GM21737 (cell line): ENCODE measurements at regions not wholly inside any gene's neighbourhood (a gene's known extent, or its start where the extent isn't known, plus 50 kb on each side); places are given as distances from the start of the nearest gene placed in this dataset.

Experiments used
- ATAC-seq: cut with Tn5 transposase; IDR thresholded peaks from one replicate; pipeline ENCODE4 v1.9.1; 2021; ENCODE audit warnings: mild to moderate bottlenecking, moderate library complexity; ENCODE audit not compliant: unreplicated experiment

DNA sequence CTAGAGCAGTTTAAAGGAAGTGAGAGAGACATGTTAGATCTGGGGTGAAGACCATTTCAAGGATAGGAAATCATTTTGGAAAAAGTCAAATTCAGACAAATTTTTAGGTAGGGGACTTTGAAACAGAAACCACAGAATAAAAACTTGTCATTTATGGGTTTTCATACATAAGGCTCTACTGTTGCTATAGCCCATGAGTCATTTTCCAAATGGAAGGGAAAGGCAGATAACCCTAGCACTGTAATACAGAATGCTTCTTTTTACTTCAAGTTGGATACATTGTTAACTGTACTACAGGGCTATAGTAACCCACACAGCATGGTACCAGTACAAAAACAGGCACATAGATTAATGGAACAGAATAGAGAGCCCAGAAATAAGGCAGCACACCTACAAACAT is 455.4 kb downstream of the EBF1 start:
- ATAC-seq: no peak

DNA sequence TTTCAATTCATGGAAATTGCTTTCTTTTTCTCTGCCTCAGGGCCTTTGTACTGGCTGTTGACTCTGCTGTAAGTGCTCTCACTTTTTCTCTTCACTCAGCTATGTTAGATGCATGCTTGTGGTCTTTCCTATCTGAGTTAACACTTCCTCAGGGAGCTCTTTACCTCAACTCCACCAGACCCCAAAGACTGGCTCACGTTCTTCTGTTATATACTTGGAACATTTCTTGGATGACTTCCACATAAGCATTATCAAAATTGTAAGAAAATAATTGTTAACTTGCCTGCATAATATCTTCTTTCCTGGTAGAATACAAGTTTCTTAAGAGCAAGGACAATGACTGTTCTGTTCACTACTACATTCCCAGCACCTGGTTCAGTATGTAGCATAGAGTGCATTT is 455.9 kb downstream of the EBF1 start:
- ATAC-seq: no peak

DNA sequence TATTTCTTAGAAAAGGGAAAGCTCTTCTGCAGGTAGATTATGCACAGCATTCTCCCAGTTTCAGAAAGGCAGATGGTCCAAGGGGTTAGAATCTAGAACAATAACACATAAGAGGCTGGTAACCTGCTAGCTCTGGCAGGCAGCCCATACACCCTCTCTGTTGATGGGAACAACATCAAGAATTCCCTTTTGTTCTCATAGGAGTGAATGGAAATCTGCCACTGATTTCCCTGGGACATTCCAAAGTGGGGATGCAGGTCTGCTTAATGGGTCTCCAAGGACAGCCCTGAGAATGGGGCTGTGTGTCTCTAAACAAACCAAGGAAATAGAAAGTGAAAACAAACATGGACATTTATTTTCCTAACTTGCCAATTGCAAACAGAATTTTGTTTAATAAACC is 456.8 kb downstream of the EBF1 start:
- no peak for ATAC-seq

DNA sequence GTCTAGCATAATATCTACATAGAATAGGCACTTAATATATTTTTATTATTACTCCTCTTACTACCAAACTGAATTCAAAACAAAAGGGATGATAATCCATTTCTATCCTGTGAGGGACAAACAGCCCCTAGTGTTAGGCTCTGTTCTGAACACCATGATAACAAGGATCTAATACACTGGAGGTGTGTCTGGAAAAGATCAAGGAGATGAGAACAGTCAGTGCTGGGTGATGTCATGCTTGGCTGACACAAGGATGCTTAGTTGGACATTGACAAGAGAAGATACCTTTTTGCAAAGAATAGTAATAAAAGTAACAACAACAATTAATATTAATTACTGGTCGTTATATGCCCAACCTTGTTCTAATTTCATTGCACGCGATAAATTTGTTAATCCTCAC is 458.7 kb downstream of the EBF1 start:
- ATAC-seq: no peak

DNA sequence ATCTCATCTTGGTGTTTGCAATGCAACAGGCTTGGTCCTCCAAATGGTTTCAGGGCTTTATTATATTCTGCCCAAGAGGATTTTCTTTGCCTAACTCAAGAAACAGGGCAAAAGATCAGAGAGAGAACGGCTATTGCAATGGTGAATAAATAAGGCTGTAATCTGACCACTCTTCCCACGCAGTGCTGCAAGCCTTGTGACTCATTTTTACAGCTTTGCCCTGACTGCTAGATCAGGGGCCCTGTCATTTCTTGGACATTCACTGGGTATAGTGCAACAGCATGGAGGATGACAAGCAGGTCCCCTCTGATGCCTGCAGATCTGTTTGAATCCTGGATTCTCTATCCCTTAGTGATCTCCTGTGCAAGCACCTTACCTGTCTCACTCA is 459.1 kb downstream of the EBF1 start:
- ATAC-seq: no peak

DNA sequence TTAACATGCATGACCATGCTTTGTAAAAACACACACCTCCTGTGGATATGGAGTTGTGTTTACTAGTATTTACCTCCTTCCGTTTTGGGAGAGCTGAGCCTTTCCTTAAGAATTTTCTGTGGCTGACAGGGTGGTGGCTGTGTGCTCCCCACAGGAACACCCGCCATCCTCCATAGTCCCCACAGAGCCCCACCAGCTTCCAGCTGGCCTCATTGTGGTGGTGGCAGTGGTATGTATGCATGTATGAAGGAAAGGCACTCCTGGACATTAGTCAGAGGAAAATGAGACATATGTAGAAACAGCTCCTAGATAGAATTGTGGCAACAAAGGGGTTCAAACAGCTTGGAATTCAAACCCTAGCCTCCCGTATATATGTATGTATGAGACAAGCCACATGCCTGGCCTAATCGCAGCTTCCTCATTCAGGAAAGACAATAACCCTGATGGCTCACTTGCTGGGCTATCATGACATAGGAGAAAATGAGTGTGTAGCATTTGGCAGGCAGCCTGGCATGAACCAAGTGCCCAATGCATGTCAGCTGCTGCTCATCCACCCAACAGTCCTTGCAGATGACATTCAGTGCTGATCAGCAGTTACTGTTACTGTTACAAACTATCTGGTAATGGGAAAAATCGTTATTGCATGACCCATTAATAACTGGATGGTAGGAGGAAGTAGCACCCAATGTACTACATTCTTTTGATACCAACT is 459.7 kb downstream of the EBF1 start:
- ATAC-seq: no peak

DNA sequence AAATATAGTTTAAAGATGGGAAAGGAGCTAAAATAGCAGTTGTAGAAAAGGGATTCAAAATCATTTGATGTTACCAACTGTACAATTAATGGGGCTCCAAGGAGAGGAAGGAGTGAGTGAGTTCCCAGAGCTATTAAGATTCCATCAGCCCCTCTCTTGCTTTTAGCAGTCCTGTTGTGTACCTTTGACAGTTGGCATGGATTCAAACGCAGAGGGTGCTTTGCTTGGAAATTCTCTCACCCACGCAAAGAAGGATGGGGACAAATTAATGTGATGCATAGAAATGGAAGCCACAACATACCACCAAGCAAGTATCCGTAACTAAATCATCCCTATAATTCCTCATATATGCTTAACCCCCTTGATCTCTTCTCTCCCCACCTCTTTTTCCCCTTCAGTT is 461.3 kb downstream of the EBF1 start:
- ATAC-seq: no peak

DNA sequence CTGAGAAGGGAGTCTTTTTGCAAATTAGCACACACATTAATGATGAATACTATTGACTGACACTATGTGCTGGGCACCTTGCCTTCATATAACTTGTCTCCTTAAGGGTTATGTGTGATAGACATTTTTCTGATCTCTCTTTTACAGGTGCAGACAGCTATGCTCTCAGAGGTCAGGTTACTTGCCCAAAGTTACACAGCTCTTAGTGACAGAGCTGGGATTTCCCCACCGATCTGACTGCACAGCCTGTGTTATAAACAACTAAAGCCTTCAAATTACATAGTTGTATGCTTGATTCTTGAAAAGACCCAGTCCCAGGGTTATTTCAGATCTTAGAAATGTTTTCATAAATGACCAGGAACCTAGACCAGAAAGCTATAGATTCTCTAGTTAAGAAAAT is 462.7 kb downstream of the EBF1 start:
- ATAC-seq: no peak

DNA sequence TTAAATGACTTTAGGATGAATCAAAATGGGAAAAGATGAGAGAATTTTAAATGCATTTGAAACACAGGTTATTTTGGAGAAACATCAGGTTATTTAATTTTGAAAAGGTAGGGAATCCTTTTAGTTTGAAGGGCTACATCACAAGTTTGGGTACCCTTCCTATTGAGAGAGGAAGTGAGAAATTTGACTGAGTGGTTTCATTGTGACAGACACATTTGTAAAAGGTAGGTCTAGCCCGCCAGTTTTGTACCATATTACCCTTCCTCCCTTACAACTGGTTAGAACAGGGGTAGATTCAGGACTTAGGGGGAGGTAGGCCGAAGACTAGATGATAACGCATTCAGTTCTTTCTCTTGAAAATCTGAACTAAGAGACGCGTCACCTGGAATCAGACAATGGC is 464.2 kb downstream of the EBF1 start:
- ATAC-seq: no peak

DNA sequence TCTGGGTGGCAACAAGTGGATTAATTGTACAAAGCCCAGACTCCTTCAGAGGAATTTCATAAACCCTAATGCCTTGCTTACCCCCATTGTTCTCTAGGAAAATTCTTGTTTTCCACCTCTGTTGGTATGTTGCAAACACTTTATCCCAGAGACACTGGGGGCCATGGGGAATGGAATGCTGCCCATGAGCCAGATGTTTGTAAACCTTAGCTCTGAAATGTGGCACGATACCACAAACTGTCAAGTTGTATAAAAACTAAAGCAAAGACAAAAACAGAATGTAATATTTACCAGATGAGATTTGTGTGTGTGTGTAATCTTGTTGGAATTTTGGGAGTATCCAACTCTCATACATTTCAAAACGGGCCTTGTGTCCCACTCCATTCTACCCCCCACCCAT is 465.0 kb downstream of the EBF1 start:
- ATAC-seq: no peak

DNA sequence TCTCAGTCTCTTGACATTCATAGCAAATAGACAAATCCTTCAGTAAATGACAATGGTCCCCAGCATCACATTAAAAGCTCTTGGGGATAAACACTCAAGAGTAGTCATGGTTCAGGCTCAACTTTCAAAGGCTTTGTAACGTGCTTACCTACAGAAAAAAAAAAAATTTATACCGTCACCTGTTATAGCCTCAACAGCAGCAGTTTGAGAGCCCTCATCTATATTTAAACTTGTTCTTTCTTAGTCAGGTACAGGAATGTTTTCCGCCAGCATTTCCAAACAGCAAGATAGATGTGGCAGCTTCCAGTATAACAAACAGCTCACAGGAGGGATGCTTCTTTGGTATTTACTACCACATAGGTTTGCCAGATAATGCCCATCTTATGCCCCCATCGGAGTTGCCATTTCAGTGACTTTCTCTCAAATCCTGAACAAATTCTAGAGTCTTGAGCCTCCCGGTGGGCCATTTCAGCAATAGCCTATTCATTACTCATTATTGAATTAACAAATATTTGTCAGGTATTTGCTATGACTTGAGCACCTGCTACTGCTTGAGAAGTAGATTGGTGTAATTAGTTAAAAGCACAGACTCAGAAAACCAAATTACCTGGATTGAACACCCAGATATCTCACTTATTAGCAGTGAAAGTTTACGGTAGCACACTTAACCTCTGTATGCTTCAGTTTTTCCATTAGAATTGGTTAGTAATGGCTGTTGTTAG is 470.0 kb downstream of the EBF1 start:
- ATAC-seq: no peak

DNA sequence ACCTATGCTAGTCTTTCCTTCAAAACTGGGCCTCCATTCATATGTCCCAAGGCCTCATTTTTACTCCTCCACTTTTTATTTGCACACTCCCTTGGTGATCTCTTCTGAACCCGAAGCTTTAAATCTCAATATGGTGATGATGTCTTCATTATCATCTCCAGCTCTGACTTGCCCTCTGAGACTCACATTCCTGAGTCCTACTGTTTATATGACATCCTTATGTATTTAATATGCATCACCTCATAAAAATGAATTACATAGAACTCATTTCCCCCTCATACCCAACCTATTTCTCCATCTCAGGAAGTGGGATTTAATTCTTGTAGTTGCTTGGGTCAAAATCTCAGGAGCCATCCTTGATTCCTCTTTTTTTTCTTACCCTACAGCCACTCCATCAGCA is 473.0 kb downstream of the EBF1 start:
- no peak for ATAC-seq

DNA sequence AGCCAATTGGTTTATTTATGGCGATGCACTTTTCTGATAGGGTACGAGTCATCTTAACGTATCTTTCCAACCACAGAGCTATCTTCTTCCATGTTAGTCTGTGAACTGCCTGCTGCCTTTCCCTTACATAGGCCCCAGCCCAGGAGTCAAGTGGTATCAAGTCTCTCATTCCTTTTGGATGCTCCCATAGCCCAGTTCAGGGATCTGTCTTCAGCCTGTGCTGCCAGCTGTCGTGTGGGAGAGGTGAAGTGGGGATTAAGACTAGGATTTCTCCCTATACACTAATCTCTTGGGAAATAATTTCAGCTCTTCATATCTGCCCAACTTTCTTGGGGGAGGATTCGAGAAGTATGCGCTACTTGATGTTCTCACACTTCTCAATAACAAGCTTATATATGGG is 475.7 kb downstream of the EBF1 start:
- no peak for ATAC-seq

DNA sequence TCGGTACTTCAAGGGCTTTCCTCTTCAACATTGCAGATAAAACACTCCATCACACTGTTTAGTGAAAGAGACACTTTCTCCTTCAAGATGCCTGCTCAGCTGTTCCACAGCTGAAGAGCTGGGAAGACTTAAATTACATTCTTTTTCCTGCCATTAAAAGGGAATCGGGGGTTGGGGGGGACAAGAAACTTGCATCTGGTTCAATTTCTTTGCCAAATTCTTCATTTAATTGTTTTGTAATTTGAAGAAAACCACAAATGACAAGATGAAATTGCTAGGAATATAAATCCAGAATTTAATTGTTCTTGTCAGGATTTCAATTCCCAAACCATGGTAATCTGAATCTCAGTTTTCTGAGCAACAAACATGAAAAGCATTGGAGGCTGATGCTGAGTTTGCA is 478.3 kb downstream of the EBF1 start:
- ATAC-seq: no peak

DNA sequence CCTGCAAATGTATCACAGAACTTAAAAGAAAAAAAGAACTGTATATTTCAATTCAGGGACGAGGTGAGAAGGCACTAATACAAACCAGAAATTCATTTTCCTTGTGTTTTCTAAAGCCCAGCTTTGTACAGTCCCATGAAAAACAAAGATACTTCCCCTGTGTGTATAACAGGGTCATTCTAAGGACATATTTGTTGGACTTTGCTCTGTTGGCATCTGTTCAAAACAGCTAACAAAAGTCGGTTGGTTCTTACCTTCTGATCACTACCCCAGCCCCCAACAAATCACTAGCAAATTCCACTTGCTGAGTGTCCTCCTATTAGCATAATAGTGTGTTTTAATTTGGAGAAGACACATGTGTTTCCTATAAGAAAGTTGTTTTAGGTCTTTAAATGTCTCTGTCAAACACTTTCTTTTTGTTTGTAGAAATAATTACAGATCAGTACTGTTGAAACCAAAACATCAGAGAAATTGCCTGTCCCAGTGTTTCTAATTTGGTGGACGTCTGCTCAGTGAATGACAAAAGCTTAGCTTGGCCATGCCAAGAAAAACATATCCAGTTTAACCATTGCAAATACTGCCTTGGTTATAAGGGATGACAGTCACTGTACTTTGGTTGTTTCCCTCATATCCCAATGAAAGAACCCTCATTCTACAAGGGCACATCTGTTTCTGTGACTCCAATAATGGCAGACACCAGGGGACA is 480.5 kb downstream of the EBF1 start:
- ATAC-seq: no peak

DNA sequence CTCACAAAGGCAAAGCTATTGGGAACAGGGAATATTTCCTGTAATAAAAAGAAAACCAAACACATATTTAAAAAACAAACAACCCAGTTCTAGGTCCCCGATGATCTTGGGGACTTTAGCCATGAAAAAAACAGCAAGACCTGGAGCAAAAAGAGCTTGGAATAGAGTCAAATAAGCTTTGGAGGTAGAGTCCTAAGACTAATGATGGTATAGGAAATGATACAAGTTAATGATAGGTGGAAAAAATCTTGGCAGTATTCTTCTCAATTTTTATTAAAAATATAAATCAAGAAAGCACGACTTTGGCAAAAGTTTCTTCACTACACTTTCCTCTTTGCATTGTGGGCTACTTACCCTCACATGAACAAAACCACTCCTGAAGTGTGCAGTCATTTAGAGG is 481.5 kb downstream of the EBF1 start:
- no peak for ATAC-seq

DNA sequence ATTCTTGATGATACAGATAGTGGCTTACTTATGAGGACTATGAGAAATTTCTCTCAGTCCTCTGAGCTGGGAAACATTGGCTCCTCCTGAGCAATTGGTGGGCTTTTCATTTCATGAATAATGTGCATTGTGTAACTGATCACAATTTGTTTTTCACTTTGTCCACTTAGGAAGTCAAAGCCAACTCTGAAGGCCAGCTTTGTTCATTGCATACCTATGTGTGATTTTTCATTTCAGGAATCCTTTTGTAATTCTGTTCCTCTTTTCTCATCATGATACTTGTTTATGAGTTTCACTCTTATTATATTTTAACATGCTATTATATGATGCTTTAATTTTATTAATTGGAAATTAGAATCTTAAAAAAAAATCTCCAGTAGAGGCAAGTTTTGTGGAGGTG is 483.0 kb downstream of the EBF1 start:
- ATAC-seq: no peak

DNA sequence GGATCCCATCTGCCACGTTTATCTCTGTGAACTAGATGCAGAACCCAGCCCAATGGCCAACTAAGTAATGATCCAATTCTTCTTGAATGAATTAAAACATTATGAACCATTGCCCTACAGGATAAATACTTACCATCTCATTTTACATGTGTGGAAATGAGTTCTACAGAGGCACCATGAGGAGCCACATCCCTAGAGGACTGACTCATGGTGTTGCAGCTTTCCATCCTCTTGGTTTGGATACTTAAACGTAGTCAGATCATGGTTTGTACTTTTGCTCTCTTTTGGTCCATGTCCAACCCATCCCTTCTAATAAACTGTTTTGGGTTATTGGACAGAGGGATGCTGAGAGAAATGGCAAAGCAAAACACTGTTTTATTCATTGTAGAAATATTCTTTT is 484.8 kb downstream of the EBF1 start:
- no peak for ATAC-seq

DNA sequence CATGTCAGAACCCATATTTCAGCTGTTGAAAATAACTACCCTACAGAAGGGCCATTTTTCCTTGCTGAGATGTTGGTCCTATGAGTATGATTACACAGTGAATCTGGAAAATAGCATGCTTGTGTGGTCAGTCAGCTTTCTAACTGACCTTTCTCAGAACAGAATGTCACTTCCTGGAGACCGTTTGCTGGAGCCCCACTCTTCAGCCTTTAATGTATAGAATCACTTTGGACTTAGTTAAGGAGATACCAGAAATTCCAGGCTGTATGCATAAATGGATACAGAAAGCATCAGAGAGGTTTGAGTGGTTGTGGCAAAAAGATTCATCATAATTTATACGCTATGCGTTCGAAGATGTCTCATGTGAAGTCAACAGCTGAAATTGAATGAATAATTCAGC is 488.1 kb downstream of the EBF1 start:
- ATAC-seq: no peak

DNA sequence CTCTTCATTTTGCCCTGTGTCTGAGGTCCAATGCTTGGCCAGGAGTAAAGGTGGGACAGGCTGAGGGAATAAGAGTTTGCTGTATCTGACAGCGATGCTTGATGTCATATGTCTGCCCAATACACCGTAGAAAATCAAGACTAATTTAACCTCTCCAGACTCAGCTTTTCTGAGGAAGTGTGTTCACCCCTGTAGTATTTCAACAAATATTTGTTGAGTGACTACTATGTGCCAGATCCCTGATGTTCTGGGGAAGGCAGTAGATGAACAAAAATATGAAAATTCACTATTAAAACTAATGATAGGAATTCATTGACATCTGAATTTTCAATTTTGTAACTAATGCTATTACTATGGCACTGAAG is 489.7 kb downstream of the EBF1 start:
- ATAC-seq: no peak

DNA sequence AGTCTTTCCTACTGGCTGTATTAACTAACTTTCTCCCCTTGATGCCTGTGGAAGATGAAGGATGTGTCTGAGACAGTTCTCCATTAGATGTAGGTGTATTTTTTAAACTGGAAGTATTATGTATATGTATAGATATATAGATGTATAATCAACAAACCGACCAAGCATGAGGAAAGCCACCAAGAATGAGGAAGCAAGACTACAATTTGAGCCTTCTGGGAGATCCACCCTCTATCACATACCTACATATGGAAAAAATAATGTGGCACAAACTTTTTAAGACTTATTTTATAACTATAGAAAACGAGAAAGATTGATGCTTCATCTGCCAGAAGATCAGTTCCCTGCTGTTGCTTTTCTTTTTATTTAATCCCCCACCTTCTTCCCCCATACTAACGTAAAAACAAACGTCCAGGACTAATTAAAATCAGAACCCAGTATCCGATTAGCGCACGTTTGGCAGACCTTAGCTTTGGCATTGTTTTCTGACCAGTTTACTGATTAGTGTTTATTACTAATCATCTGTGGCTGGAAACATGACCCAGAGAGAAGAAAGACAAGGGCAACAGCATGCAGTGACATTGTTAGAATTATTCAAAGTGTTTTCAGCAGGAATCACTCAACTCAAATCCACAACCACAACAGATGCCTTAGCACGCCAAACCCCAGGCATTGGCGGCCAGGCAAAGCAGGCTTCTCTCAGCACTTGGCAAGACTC is 490.2 kb downstream of the EBF1 start:
- ATAC-seq: no peak

DNA sequence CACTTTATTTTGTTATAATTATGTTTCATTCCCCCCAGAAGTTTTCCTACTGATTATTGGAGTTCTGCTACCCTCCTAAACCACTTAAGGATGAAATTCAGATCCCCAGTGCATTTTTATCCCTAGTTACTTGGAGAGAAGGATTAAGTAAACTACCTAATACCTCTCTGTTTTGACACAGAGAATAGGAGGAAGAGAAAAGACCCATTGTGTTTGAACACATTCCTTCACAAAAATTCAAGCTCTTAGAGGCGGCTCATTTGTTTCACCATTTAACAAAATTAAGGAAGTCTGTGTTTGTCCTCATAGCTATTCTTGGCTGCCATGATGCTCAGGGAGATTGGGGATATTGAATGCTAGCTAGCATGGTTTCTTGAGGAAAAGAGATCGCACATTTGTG is 492.6 kb downstream of the EBF1 start:
- no peak for ATAC-seq
